ENCODE measurements at regions not wholly inside any gene's neighbourhood (a gene's known extent, or its start where the extent isn't known, plus 50 kb on each side); places are given as distances from the start of the nearest gene placed in this dataset.

GRCh38 chr9:135010921-135011320 is 76.5 kb upstream of the OLFM1 start:
- no peak for DNase-seq (ENCODE audit: low read depth)
- TF ChIP-seq CTCF (IDR thresholded peaks at IDR 0.05; ENCODE audit: low read length, missing control alignments) = no peak
- no peak overlapping the region for H3K4me3 ChIP-seq (replicated peaks; ENCODE audit: low read depth, low read length)

- no peak for DNase-seq (ENCODE audit: low read depth)
- H3K4me3 ChIP-seq (replicated peaks; ENCODE audit: low read depth, low read length) = no peak overlapping the region
- TF ChIP-seq CTCF (IDR thresholded peaks at IDR 0.05; ENCODE audit: low read length, missing control alignments) = no peak
Measured at GRCh38 chr9:135012166-135012565, 75.3 kb upstream of the OLFM1 start.

GRCh38 chr9:135014311-135015010 is 73.0 kb upstream of the OLFM1 start:
- no peak for TF ChIP-seq CTCF (IDR thresholded peaks at IDR 0.05; ENCODE audit: low read length, missing control alignments)
- no peak for DNase-seq (ENCODE audit: low read depth)
- H3K4me3 ChIP-seq (replicated peaks; ENCODE audit: low read depth, low read length) = no peak overlapping the region

- no peak for TF ChIP-seq CTCF (IDR thresholded peaks at IDR 0.05; ENCODE audit: low read length, missing control alignments)
- H3K4me3 ChIP-seq (replicated peaks; ENCODE audit: low read depth, low read length) = no peak overlapping the region
- DNase-seq (ENCODE audit: low read depth) = no peak
Measured at GRCh38 chr9:135015096-135015495, 72.4 kb upstream of the OLFM1 start.

GRCh38 chr9:135015565-135015964 is 71.9 kb upstream of the OLFM1 start:
- TF ChIP-seq CTCF (IDR thresholded peaks at IDR 0.05; ENCODE audit: low read length, missing control alignments) = no peak
- DNase-seq (ENCODE audit: low read depth) = no peak
- no peak overlapping the region for H3K4me3 ChIP-seq (replicated peaks; ENCODE audit: low read depth, low read length)

- no peak for DNase-seq (ENCODE audit: low read depth)
- no peak for TF ChIP-seq CTCF (IDR thresholded peaks at IDR 0.05; ENCODE audit: low read length, missing control alignments)
- H3K4me3 ChIP-seq (replicated peaks; ENCODE audit: low read depth, low read length) = no peak overlapping the region
Measured at GRCh38 chr9:135016037-135016640, 71.3 kb upstream of the OLFM1 start.

GRCh38 chr9:135016876-135017275 is 70.6 kb upstream of the OLFM1 start:
- no peak overlapping the region for H3K4me3 ChIP-seq (replicated peaks; ENCODE audit: low read depth, low read length)
- no peak for TF ChIP-seq CTCF (IDR thresholded peaks at IDR 0.05; ENCODE audit: low read length, missing control alignments)
- no peak for DNase-seq (ENCODE audit: low read depth)

Data from fibroblast of pulmonary artery (primary cell).